ENCODE measurements at regions not wholly inside any gene's neighbourhood (a gene's known extent, or its start where the extent isn't known, plus 50 kb on each side); places are given as distances from the start of the nearest gene placed in this dataset.

DNA sequence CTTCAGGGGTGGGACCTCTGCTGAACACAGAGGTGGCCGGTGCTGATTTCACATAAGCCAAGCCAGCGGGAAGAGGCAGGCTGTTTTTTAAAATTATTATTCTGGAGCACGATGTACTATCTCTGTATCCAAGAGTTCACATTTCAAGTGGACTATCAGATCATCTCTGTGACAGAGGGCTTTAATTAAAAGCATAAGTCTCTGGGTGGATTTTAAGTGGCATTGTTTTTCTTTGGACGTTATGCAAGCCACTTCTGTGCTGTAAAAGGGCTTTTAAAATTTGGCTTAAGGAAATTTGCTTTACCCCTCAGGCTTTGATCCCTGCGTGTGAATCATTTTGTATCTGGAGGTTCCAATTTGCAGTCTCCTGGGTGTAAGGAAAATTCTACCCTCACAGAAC is 124.7 kb downstream of the PALM2AKAP2 start:
- H3K27ac ChIP-seq (ENCODE audit: low read length): no peak overlapping the region
- no peak overlapping the region for H3K4me3 ChIP-seq (ENCODE audit: low read length)
- no peak for DNase-seq
- no peak for ATAC-seq
- Mint-ChIP-seq H3K36me3 (no peaks in the 10 kb centered on the region), H3K27me3 (ENCODE audit: low read depth in 2 of 2) (peaks cover 0 to 10% of the 10 kb centered on the region in 2 donors), H3K9me3 (no peaks in the 10 kb centered on the region), H3K27ac (no peak overlapping the region), H3K4me3 (no peak overlapping the region), H3K4me1 (no peaks in the 10 kb centered on the region)
- no peaks in the 10 kb centered on the region for H3K36me3 ChIP-seq (ENCODE audit: control insufficient read depth, insufficient read depth, low read length)
- no peak for TF ChIP-seq CTCF (IDR thresholded peaks at IDR 0.05)
- H3K4me1 ChIP-seq (ENCODE audit: control insufficient read depth, insufficient read depth, low read length): no peaks in the 10 kb centered on the region
- intact Hi-C loops (cut with micrococcal nuclease): no loop called here
- 87% methylated on average over 4 of the region's 5 CpGs for WGBS (ENCODE audit: insufficient coverage)
- H3K27me3 ChIP-seq (ENCODE audit: control insufficient read depth, insufficient read depth, low read length): no peaks in the 10 kb centered on the region
- H3K9me3 ChIP-seq (ENCODE audit: control insufficient read depth, insufficient read depth, low read length): no peaks in the 10 kb centered on the region

GRCh38 chr9:109905472-109905871 is 125.5 kb downstream of the PALM2AKAP2 start:
- Histone ChIP-seq H3K4me1 (ENCODE audit: control insufficient read depth, insufficient read depth, low read length) (no peaks in the 10 kb centered on the region), H3K4me3 (ENCODE audit: low read length) (no peak overlapping the region), H3K36me3 (ENCODE audit: control insufficient read depth, insufficient read depth, low read length) (no peaks in the 10 kb centered on the region), H3K27me3 (ENCODE audit: control insufficient read depth, insufficient read depth, low read length) (no peaks in the 10 kb centered on the region), H3K27ac (ENCODE audit: low read length) (no peak overlapping the region), H3K9me3 (ENCODE audit: control insufficient read depth, insufficient read depth, low read length) (no peaks in the 10 kb centered on the region)
- no peak for ATAC-seq
- H3K9me3 Mint-ChIP-seq: no peaks in the 10 kb centered on the region
- peaks cover 0 to 2% of the 10 kb centered on the region in 2 donors for H3K27me3 Mint-ChIP-seq (ENCODE audit: low read depth in 2 of 2)
- no peaks in the 10 kb centered on the region for H3K4me1 Mint-ChIP-seq
- 92% methylated on average over 9 of the region's 9 CpGs for WGBS (ENCODE audit: insufficient coverage)
- no peak overlapping the region for H3K27ac Mint-ChIP-seq
- H3K36me3 Mint-ChIP-seq: no peaks in the 10 kb centered on the region
- no peak overlapping the region for H3K4me3 Mint-ChIP-seq
- no peak for TF ChIP-seq CTCF (IDR thresholded peaks at IDR 0.05)
- no peak for DNase-seq
- intact Hi-C loops (cut with micrococcal nuclease): no loop called here

GRCh38 chr9:109906766-109907382 is 126.9 kb downstream of the PALM2AKAP2 start:
- ATAC-seq (no peak), DNase-seq (no peak)
- H3K4me1 Mint-ChIP-seq: no peaks in the 10 kb centered on the region
- Histone ChIP-seq H3K9me3 (ENCODE audit: control insufficient read depth, insufficient read depth, low read length) (no peaks in the 10 kb centered on the region), H3K27me3 (ENCODE audit: control insufficient read depth, insufficient read depth, low read length) (no peaks in the 10 kb centered on the region), H3K4me3 (ENCODE audit: low read length) (no peak overlapping the region), H3K4me1 (ENCODE audit: control insufficient read depth, insufficient read depth, low read length) (no peaks in the 10 kb centered on the region), H3K36me3 (ENCODE audit: control insufficient read depth, insufficient read depth, low read length) (no peaks in the 10 kb centered on the region), H3K27ac (ENCODE audit: low read length) (no peak overlapping the region)
- H3K36me3 Mint-ChIP-seq: no peaks in the 10 kb centered on the region
- no peak overlapping the region for H3K27ac Mint-ChIP-seq
- 79% methylated on average over 2 of the region's 2 CpGs for WGBS (ENCODE audit: insufficient coverage)
- no peak for TF ChIP-seq CTCF (IDR thresholded peaks at IDR 0.05)
- intact Hi-C loops (cut with micrococcal nuclease): no loop called here
- H3K27me3 Mint-ChIP-seq (ENCODE audit: low read depth in 2 of 2): no peaks in the 10 kb centered on the region
- H3K9me3 Mint-ChIP-seq: no peaks in the 10 kb centered on the region
- no peak overlapping the region for H3K4me3 Mint-ChIP-seq

GRCh38 chr9:109907400-109907799 is 127.4 kb downstream of the PALM2AKAP2 start:
- no peaks in the 10 kb centered on the region for H3K27me3 ChIP-seq (ENCODE audit: control insufficient read depth, insufficient read depth, low read length)
- intact Hi-C loops (cut with micrococcal nuclease): no loop called here
- ATAC-seq (no peak), DNase-seq (no peak)
- H3K4me1 ChIP-seq (ENCODE audit: control insufficient read depth, insufficient read depth, low read length): no peaks in the 10 kb centered on the region
- no peaks in the 10 kb centered on the region for H3K9me3 ChIP-seq (ENCODE audit: control insufficient read depth, insufficient read depth, low read length)
- H3K27ac ChIP-seq (ENCODE audit: low read length): no peak overlapping the region
- no peak overlapping the region for H3K4me3 Mint-ChIP-seq
- WGBS (ENCODE audit: insufficient coverage): 67% methylated on average over 5 of the region's 5 CpGs
- TF ChIP-seq CTCF (IDR thresholded peaks at IDR 0.05): no peak
- no peaks in the 10 kb centered on the region for H3K36me3 Mint-ChIP-seq
- H3K36me3 ChIP-seq (ENCODE audit: control insufficient read depth, insufficient read depth, low read length): no peaks in the 10 kb centered on the region
- no peaks in the 10 kb centered on the region for H3K4me1 Mint-ChIP-seq
- H3K27me3 Mint-ChIP-seq (ENCODE audit: low read depth in 2 of 2): no peaks in the 10 kb centered on the region
- H3K4me3 ChIP-seq (ENCODE audit: low read length): no peak overlapping the region
- H3K9me3 Mint-ChIP-seq: no peaks in the 10 kb centered on the region
- H3K27ac Mint-ChIP-seq: no peak overlapping the region
